ENCODE measurements at regions not wholly inside any gene's neighbourhood (a gene's known extent, or its start where the extent isn't known, plus 50 kb on each side); places are given as distances from the start of the nearest gene placed in this dataset.

DNA sequence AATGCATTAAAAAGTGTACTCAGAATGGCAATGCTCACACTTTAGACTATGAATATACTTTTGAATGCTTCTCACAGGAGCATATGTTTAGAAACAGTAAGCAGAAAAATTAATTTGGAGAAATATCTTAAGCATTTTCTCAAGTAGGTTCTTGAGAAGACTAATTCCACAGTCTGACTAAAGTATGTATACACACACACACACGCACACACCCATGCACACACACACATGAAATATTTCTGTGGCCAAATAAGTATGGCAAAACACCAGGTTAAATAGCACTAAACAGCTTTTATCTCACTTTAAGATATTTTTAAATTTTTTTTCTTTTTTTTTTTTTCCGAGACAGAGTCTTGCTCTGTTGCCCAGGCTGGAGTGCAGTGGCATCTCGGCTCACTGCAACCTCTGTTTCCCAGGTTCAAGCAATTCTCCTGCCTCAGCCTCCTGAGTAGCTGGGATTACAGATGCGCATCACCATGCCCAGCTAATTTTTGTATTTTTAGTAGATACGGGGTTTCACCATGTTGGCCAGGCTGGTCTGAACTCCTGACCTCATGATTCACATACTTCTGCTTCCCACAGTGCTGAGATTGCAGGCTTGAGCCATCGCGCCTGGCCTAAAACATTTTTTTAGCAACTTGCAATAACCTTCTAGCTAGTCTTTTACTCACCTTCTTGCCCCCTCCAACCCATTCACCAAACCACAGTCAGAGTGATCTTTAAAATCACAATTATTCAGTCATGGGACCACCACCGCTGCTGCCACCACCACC is 67.5 kb upstream of the SCG2 start:
- TF ChIP-seq POLR2A (IDR thresholded peaks at IDR 0.05) = no peak
- TF ChIP-seq, protein P1, sequence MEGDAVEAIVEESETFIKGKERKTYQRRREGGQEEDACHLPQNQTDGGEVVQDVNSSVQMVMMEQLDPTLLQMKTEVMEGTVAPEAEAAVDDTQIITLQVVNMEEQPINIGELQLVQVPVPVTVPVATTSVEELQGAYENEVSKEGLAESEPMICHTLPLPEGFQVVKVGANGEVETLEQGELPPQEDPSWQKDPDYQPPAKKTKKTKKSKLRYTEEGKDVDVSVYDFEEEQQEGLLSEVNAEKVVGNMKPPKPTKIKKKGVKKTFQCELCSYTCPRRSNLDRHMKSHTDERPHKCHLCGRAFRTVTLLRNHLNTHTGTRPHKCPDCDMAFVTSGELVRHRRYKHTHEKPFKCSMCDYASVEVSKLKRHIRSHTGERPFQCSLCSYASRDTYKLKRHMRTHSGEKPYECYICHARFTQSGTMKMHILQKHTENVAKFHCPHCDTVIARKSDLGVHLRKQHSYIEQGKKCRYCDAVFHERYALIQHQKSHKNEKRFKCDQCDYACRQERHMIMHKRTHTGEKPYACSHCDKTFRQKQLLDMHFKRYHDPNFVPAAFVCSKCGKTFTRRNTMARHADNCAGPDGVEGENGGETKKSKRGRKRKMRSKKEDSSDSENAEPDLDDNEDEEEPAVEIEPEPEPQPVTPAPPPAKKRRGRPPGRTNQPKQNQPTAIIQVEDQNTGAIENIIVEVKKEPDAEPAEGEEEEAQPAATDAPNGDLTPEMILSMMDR (IDR thresholded peaks at IDR 0.05) = no peak

Data from heart left ventricle (tissue), 13 donors.